ENCODE measurements at regions not wholly inside any gene's neighbourhood (a gene's known extent, or its start where the extent isn't known, plus 50 kb on each side); places are given as distances from the start of the nearest gene placed in this dataset.
"Not testable (repeated sequence)": the region's sequence is repeated elsewhere in the genome, so short reads cannot be mapped to it uniquely, and the experiment has no call there.

DNA sequence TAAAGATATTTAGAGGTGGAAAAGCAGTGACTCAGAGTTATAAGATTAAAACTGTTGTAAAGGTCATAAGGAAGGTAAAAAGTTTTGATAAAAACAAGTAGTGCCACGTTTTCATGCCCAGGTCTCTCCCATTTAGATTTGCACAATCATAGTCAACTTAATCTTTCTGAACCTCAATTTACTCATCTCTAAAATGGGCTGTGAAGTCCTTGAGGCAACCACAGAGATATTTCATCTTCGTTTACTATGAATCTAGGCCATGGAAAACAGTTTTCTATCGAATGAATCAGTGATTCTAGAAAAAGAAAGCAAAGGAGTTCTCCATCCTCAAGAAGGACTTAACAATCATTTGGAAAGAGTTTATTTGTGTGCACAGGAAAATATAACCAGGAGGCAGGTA lies 190.2 kb downstream of the EDN1 start:
- no peak for DNase-seq

GRCh38 chr6:12481292-12481691 lies 191.1 kb downstream of the EDN1 start:
- DNase-seq, result no peak

GRCh38 chr6:12481850-12482249 lies 191.7 kb downstream of the EDN1 start:
- no peak for DNase-seq

DNA sequence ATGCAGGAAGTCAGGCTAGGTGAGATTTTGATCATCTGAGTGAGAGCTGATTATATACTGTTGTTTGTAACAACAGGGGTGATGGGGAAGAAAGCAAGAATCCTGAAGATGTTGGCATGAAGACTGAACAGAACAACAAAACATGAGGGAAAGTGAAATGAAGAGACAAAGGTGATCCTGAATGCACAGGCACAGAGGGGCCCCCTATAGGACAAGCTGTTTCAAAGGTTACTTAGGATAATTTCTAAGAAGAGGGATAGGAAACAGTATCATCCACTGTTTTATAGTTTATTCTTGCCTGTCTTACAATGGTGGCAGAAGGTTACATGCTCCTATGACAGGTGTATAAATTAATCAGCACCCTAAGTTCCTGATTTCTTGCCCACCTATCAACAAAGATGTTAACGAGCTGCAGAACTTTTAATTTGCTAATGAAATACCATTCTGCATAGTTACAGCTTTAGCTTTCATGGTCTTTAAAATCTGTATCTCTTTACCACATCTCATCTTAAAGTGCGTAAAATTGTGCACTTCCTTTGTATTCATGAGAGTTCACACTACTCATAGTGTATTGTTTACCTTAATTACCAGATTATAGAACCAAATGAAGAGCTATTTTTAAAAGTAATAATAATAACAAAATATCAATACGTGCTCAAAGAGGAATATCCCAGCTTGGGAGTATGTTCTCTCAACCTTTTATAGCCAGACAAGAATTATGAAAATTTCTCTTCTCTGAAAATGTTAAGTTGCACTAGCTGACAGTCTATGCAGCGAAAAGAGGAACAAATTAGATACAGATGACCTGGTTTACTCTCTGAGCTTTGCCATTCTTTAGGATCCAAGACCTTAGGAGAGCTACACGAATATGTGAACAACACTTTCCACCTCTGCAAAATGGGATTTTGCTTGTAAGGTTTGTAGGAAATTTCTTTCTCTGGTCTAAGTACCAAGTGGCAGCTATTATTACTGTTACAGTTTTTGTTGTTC lies 192.5 kb downstream of the EDN1 start:
- no peak for DNase-seq

DNA sequence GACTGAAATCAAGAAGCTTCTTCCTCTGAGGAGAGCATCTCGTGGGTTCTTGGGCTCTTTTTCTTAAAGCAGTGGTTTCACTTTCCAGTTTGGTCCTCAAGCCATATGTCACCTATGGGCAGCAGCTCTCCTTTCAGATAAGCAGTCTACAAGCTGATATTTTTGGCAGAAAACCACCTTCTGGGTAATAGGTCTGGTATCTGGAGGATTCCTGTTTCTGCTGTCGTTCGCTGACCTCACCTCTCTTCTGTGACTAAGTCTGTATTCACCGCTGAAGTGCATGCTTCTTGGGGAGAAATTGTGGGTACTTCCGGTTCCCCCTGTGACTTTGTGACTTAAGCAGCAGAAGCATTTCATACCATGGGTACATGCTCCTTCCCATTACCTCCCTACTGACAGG lies 193.6 kb downstream of the EDN1 start:
- no peak for DNase-seq

DNA sequence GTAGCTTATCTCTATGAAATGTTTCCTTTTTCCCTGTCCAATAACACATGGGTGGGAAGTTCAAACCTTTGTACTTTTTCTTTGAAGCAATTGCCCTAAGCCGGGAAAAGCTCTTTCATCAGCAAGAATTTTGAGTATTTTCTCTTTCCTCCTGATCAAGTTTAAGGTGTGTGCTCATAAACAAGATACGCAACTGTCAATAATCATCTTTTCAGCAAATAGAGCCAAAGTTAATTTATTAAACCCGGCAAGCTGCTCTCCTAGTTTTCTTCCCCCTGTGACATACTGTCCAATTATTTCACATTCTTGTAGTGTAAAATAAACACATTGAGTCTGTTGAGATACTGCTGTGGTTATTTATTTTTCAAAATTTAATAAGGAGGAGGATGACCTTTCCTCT lies 194.4 kb downstream of the EDN1 start:
- no peak for DNase-seq

- DNase-seq, result no peak
These were observed 195.1 kb downstream of the EDN1 start for GRCh38 chr6:12485226-12485764.

DNA sequence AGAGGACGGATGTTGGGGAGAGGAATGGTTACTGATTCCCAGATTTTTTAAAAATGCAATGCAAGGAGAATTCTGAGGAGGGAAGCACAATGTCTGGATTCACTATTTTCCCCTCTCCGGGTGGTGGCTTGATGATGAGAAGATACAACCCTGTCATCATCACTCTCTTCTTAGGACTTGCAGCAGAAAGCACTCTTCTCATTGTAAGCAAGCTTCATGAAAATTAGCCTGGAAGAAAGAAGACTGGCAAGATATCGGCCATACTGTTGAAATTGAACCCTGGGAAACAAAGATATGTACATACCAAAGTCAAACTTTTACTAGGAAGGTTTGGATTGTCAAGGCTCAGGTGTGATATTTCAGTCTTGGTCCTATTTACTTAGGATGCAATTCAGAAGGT lies 195.7 kb downstream of the EDN1 start:
- no peak for DNase-seq

GRCh38 chr6:12490351-12490903 lies 200.3 kb downstream of the EDN1 start:
- DNase-seq, result no peak

DNA sequence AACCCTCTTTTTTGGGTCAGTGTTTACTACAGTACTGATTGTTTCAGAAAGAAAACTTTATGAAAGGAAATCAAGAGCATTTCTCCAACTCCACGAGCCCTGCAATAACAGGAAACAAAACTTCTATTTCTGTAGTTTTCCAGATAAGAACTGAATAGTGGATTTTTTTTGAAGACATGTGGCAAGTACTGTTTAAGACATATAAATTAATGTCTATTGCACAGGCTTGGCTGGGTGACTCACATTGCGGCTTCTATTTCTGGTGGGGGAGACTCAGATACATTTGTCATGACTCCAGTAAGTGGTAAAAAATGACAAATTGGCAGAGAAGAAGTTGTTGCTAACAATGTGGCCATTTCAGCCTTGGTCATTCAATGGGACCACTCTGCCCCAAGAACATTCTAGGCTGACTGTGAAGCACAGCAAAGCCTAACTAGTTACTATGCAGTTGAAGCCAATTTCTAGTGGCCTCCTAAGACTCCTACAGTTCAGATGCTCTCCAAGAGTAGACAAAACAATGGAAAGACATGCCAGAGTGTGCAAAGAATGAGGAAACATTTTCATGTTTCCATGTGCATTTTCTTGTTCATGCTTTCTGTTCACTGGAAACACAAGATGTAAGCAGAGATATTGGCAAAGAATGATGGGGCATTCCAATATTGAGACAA lies 200.9 kb downstream of the EDN1 start:
- DNase-seq, result no peak

- not testable (repeated sequence) for DNase-seq
These were observed 202.8 kb downstream of the EDN1 start for GRCh38 chr6:12492929-12493328.

GRCh38 chr6:12493446-12493845 lies 203.3 kb downstream of the EDN1 start:
- DNase-seq, result no peak

DNA sequence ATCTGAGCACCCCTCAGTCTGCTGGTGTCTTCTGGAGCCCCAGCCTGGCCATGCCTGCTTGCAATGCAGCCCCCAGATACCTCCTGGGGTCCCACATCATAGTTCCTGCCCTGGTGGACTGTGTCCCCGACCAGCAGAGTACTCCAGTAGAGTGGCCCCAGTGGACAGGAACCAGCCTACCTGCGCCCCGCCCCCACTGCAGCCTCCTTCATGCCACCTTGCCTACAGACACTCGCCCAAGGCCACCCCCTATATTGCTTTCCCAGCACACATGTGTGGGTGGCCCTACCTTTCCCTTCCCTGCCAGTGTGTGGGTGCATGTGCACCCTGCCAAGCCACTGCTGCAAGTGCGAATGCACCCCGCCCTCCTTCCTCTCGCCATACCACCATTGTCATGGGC lies 204.0 kb downstream of the EDN1 start:
- no peak for DNase-seq

- no peak for DNase-seq
These were observed 211.8 kb downstream of the EDN1 start for GRCh38 chr6:12501990-12502389.

DNA sequence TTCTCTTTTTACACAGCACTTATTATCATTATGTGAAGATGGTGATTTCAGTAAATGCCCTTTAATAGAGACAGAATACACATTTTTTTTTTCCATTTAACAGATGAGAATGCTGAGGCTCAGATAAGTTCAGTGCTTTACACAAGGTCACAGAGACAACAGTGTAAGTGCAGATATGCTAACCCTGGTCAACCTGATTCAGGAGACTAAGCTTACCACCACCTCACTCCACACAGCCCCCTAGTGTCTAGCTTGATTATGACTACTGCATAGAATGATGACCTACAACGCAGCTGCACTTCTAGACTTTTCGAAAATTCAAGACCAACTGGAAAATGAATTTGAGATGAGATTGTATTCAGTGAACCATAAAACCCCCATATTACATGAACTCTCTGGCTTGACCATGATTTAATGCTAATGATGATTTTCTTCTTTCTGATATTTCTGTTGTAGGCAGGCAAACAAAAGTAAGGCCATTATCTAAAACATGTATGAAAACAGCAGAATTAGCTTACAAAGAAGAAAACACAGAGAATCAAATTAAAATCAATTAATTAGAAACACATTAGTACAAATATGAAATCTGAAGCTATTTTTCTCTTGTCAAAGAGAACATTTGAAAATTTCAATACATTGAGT lies 212.1 kb upstream of the PHACTR1 start:
- no peak for DNase-seq

GRCh38 chr6:12505486-12505885 lies 211.1 kb upstream of the PHACTR1 start:
- DNase-seq, result no peak

DNA sequence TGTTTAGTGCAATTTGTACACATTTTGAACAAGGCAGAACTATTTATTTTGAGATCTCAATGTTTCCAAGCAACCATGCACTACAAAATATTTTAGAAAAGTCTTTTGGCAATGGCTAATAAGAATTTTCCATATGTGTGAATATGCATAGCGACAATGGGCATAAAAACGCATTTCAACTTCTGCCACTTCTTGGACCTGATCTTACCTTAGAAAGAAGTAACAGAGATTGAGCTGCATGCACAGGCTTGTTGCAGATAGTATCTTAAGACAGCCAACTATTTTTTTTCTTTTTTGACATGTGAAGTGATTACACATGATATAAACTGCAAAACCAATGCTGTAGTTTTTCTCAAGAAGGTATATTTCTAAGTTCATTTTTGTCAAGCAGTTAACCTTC lies 210.4 kb upstream of the PHACTR1 start:
- no peak for DNase-seq

- DNase-seq, result no peak
These were observed 208.9 kb upstream of the PHACTR1 start for GRCh38 chr6:12507636-12508035.

DNA sequence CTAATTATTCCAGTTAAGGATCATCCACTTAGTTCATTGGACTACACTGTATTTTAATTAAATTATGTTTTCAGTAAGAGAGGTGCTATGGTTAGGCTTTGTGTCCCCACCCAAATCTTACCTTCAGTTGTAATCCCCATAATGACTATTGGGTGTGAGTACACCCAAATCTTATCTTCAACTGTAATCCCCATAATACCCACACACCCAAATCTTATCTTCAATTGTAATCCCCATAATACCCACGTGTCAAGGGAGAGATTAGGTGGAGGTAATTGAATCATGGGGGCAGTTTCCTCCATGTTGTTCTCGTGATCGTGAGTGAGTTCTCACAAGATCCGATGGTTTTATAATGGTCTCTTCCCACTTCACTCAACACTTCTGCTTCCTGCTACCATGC lies 208.0 kb upstream of the PHACTR1 start:
- DNase-seq, result no peak

DNA sequence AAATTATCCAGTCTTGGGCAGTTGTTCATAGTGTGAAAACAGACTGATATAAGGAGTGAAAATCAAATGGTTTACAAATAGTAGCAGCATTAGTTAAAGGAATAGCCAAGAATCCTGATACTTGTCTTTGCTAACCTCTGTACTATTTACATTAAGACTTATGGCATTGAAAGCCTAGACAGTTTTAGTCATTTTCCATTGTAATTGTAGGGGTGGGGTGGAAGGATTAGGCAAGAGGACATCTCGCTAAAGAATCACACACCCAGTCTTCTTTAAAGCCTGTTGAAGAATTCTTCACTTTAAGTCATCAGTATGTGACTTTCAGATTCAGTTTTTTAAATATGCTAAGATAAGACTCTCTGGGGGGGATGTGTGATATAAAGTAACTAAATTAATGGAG lies 207.5 kb upstream of the PHACTR1 start:
- no peak for DNase-seq

DNA sequence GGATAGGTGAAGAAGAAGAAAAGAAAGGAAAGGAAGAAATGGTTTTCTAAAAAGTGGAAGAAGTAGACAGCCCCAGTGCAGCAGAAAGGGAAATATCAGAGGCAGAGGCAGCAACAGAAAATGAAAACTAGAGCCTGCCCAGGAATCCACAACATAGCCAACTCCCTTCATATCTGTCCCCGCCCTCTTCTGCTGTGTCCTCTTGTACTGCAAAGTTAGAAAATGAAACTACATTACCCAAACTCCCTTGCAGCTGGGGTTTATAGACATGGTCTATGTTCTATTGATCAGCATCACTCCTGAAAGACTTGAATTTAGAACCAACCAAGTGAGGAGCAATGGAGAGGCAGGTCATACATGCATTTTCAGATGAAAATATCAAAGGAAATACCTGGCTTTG lies 200.5 kb upstream of the PHACTR1 start:
- DNase-seq, result no peak

GRCh38 chr6:12522347-12522746 lies 194.2 kb upstream of the PHACTR1 start:
- DNase-seq, result no peak

- no peak for DNase-seq
These were observed 192.8 kb upstream of the PHACTR1 start for GRCh38 chr6:12523726-12524125.
